Jurkat, Clone E6-1 (cell line): ENCODE measurements at regions not wholly inside any gene's neighbourhood (a gene's known extent, or its start where the extent isn't known, plus 50 kb on each side); places are given as distances from the start of the nearest gene placed in this dataset.

Experiments
- DNase-seq: peaks from one replicate; pipeline ENCODE4 v3.0.0-alpha.2; 2011; ENCODE audit warnings: low read depth, low spot score
- H3K4me3 ChIP-seq: 2 replicates; pipeline ENCODE4 v1.5.1; 2011; ENCODE audit warnings: mild to moderate bottlenecking, low read length, control low read depth, moderate library complexity

DNA sequence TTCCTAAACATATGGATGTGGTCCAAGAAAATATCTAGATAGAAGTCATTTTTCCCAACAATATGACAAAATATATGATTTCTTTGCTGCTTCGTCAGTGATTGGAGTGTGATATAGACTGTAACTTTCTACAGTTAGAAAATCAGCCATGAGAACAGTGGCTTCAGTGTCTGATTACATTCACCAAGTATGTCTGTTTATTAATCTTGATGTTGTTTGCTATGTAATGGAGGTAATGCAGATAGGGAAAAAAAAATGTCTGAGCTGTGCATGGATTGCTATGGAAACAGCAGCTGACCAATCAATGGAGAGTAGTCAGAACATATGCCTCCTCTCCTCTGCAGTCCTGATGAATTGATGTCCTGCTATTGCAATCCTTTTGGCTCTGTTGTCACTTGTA lies 72.3 kb upstream of the GAP43 start:
- H3K4me3 ChIP-seq: no peak overlapping the region
- DNase-seq: no peak

DNA sequence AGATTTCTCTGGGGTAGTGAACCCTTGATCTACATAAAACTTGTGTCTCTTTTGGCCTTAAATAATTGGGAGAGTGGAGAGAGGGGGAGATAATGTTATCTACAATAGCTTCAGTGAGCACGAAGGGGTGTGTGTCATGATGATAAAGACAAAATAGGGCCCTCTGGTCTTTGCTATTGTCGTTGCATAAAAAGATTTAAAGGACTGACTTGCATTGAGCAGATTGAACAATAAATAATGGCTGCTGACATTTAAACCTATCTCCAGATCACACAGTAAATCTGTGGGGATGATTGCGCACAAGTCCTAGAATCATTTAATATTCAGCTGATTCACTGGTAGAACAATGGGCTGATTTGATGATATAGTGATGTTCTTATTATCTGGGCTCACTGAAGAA lies 71.3 kb upstream of the GAP43 start:
- DNase-seq: no peak
- no peak overlapping the region for H3K4me3 ChIP-seq

DNA sequence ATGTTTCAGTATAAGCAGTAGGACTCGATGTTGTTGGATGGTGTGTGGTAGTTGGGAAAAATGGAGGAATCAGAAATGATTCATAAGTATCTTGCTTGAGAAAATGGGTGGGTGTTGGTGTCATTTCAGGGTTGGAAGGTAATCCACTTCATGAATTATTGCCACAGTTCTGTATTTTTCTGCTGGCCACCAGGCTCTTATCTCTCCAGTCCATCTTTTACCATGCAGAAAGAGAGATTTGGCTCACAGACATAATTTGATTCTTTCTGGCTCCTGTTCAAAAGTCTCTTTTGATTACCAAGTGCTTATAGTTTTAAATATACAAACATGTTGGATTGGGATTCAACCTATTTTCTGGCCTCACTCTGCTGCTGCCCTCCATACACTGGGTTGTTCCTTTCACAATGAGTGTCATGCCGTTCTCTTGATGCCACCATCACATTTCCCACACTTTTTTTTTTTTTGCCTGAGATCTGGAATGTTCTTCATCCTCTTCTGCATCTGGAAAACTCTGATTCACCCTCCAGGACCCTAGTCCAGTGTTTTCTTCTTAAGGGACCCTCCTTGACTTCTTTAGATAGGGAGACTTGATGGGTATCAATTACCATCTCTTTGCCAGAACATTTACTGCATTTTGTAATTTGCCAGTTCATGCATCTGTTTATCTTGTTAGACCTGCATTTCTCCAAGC lies 69.4 kb upstream of the GAP43 start:
- no peak overlapping the region for H3K4me3 ChIP-seq
- no peak for DNase-seq

DNA sequence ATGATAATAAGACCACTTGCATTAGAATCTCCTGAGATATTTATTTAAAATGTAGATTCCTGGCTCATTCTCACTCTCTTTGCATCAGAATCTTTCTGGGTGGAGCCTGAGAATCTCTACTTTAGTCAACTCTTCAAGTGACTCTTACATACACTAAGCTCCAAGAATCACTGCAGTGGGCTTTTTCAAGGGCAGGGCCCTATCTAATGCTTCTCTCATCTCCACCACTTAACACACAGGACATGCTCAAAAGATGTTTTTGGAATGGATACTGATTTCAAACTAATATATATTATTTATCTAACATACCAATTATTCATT lies 68.9 kb upstream of the GAP43 start:
- no peak for DNase-seq
- H3K4me3 ChIP-seq: no peak overlapping the region

DNA sequence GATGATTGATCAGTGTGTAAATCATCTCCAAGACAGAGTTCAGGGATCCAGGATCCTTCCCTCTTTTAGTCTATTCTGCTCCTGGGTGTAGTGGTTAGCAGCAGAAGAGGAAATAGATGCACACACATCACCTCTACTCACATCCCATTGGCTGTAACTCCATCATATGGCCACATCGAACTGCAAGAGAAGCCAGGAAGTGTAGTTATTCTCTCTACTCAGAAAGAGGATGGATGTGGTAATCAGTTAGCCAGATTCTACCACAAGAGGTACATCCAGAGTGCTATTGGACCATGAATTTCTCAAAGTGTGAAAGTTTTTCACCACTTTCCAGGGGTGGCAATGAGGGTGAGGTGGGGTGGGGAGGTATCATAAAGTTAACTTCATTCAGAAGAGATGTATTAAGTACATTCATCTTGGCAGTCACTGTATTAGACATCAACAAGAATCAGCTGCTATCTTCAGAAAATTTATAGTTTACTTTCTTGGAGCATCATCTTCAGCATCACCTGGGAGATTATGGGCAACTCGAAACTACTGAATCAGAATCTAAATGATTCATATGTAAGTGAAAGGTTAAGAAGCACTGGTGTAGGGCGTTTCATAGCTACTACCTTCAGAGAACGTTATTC lies 60.6 kb upstream of the GAP43 start:
- no peak overlapping the region for H3K4me3 ChIP-seq

DNA sequence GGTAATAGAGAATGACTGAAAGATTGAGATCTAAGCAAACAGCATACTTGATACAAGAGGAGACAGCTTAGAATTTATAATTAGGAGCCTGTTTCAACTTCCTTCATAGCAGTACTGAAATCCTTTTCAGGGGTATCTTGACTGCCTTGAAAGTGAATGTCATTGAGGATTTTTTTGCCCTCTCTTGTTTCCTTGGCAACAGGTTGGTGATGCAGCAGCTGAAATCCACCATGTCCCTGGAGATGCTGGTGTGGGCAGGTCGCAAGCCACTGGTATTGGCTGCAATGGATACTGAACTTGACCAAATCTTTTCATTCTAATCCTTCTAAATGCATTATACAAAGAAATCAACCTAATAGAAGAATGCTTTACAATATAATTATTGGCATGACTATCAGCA lies 59.3 kb upstream of the GAP43 start:
- no peak overlapping the region for H3K4me3 ChIP-seq

More for the DNA sequence above, 60.6 kb upstream of the GAP43 start:
- DNase-seq: peak; percentile 16

DNA sequence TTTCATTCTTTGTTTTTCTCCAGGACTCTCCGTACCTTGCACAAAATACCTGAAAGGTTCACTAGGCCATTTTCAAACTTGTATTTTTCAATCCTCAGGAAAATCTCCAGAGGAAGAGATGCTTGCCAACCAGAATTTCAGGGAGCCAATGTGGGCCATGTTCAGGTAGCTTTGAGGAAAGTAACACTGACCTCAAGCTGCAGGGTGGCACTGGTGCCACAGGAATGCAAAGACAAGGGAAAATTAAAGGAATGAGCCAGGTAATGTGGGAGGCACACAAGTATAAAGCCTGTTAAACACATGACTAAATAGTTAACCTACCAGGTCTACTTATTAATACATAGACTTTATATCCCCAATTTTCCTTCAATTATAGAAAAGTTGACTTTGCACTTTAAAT lies 51.9 kb upstream of the GAP43 start:
- no peak for DNase-seq
- H3K4me3 ChIP-seq: no peak overlapping the region

More for the DNA sequence above, 59.3 kb upstream of the GAP43 start:
- no peak for DNase-seq
